GM12878 (cell line): ENCODE measurements at regions not wholly inside any gene's neighbourhood (a gene's known extent, or its start where the extent isn't known, plus 50 kb on each side); places are given as distances from the start of the nearest gene placed in this dataset.

Experiments
- ATAC-seq: fragments of 200-7000 bp; cut with Tn5 transposase; 3 replicates; pipeline ENCODE4 v1.9.1; 2020; ENCODE audit warnings: mild to moderate bottlenecking, moderate library complexity
- BruUV-seq: library from RNA; stranded (reverse); fragments of 400-500 nt; replicated peaks from 2 replicates; lab custom pipeline; 2021; lab: Mats Ljungman, UMichigan
- CTCF ChIA-PET: fragments of 300-600 bp; sonication (Branson Sonifier 250); formaldehyde crosslinking; extraction: SDS; loops from one replicate; lab custom pipeline; 2021; ENCODE audit warnings: inconsistent platforms; lab: Yijun Ruan, JAX
- POLR2A ChIA-PET: fragments of 350-600 bp; formaldehyde crosslinking; extraction: SDS; loops from one replicate; lab custom pipeline; 2021; ENCODE audit warnings: inconsistent platforms; lab: Charles Lee
- RAD21 ChIA-PET: fragments of 300-600 bp; sonication (Branson Sonifier 250); formaldehyde crosslinking; loops from one replicate; lab custom pipeline; 2023; ENCODE audit warnings: antibody characterized with exemption; ENCODE audit not compliant: unreplicated experiment; lab: Charles Lee
- SMC1A ChIA-PET: fragments of 300-600 bp; sonication (Branson Sonifier 250); formaldehyde crosslinking; loops from one replicate; lab custom pipeline; 2023; ENCODE audit not compliant: unreplicated experiment, uncharacterized antibody; lab: Charles Lee
- DNase-seq: peaks from one replicate; pipeline ENCODE4 v3.0.0-alpha.2; 2011; ENCODE audit warnings: low read depth, low spot score
- FAIRE-seq: peaks from 3 replicates; lab custom pipeline; 2011; peaks lifted over from hg19 to GRCh38; lab: Jason Lieb, UNC
- H2AFZ ChIP-seq: 2 replicates; pipeline ENCODE4 v1.6.0; 2011; ENCODE audit warnings: low read depth, low read length, control low read depth; ENCODE audit not compliant: control insufficient read depth
- H3K27ac ChIP-seq: 2 replicates; pipeline ENCODE4 v1.5.1; 2011; ENCODE audit warnings: control low read depth; ENCODE audit not compliant: control insufficient read depth, insufficient read depth
- H3K27me3 ChIP-seq, 2 experiments: replicated peaks in 1 of 2; 2 replicates each; pipeline versions ENCODE4 v1.6.0 to v1.6.1; 2011; ENCODE audit warnings: low read length in 1 of 2; ENCODE audit not compliant: control insufficient read depth in 2 of 2, insufficient read depth in 2 of 2
- H3K36me3 ChIP-seq, 2 experiments: 2 replicates each; pipeline ENCODE4 v1.5.1; 2011; ENCODE audit warnings: low read length in 1 of 2; ENCODE audit not compliant: control insufficient read depth in 2 of 2, insufficient read depth in 2 of 2
- H3K4me1 ChIP-seq: 2 replicates; pipeline ENCODE4 v1.6.1; 2011; ENCODE audit warnings: mild to moderate bottlenecking, low read length, moderate library complexity, mixed read lengths; ENCODE audit not compliant: control insufficient read depth, insufficient read depth
- H3K4me2 ChIP-seq: 2 replicates; pipeline ENCODE4 v1.6.0; 2011; ENCODE audit warnings: control low read depth; ENCODE audit not compliant: control insufficient read depth, insufficient read depth
- H3K4me3 ChIP-seq: fragments of 200-600 bp; sonication (generic); 2 replicates; pipeline ENCODE4 v1.5.1; 2016
- H3K79me2 ChIP-seq: 2 replicates; pipeline ENCODE4 v1.6.0; 2011; ENCODE audit warnings: low read length; ENCODE audit not compliant: control insufficient read depth, insufficient read depth
- H3K9ac ChIP-seq: 2 replicates; pipeline ENCODE4 v1.8.0; 2011; ENCODE audit warnings: low read length, control low read depth, mixed read lengths; ENCODE audit not compliant: control insufficient read depth, insufficient read depth
- H3K9me3 ChIP-seq: replicated peaks from 3 replicates; pipeline ENCODE4 v1.5.1; 2011; ENCODE audit warnings: mild to moderate bottlenecking, low read length; ENCODE audit not compliant: control insufficient read depth, insufficient read depth
- H4K20me1 ChIP-seq: 2 replicates; pipeline ENCODE4 v1.6.0; 2011; ENCODE audit not compliant: control insufficient read depth, insufficient read depth
- ATF7 ChIP-seq: fragments of 450-650 bp; IDR thresholded peaks from 2 replicates; pipeline ENCODE4 v1.6.1; 2016; ENCODE audit warnings: low read depth, mild to moderate bottlenecking
- CHD1 ChIP-seq: IDR thresholded peaks from 2 replicates; pipeline ENCODE4 v1.6.1; 2012; ENCODE audit warnings: low read depth, low read length, improper control_type of control experiment
- ESRRA ChIP-seq: IDR thresholded peaks from 2 replicates; pipeline ENCODE4 v1.6.1; 2012; ENCODE audit warnings: mild to moderate bottlenecking, low read length, improper control_type of control experiment
- FOXK2 ChIP-seq: fragments of 450-650 bp; IDR thresholded peaks from 2 replicates; pipeline ENCODE4 v1.6.1; 2017; ENCODE audit warnings: mild to moderate bottlenecking, moderate library complexity
- GABPA ChIP-seq: IDR thresholded peaks from 2 replicates; pipeline ENCODE4 v1.6.1; 2014; ENCODE audit warnings: antibody characterized with exemption, low read depth, mild to moderate bottlenecking, inconsistent platforms
- JUNB ChIP-seq: IDR thresholded peaks from 2 replicates; pipeline ENCODE4 v1.6.1; 2016; ENCODE audit warnings: antibody characterized with exemption, mild to moderate bottlenecking
- RAD51 ChIP-seq: fragments of 450-650 bp; IDR thresholded peaks from 2 replicates; pipeline ENCODE4 v1.6.1; 2016; ENCODE audit warnings: moderate library complexity, mild to moderate bottlenecking, inconsistent platforms
- RUNX3 ChIP-seq: IDR thresholded peaks from 2 replicates; pipeline ENCODE4 v1.6.1; 2012; ENCODE audit warnings: low read length, inconsistent platforms
- WGBS: methylation state at CpG from one replicate; pipeline ENCODE4 v1.1.6; 2016; ENCODE audit warnings: low lambda C conversion rate; ENCODE audit not compliant: insufficient replicate concordance, insufficient coverage; ENCODE audit errors: missing lambda C conversion rate; 5-methylcytosine and 5-hydroxymethylcytosine counted together
- in situ Hi-C: fragments of 300-500 bp; cut with MboI; formaldehyde crosslinking; loops from 9 replicates; pipeline ENCODE4 v1.14.3; 2018; ENCODE audit warnings: mixed read lengths
- intact Hi-C: fragments of 100-400 bp; cut with micrococcal nuclease; formaldehyde crosslinking; loops from one replicate; pipeline ENCODE4 v1.14.2; 2022; ENCODE audit not compliant: unreplicated experiment
- TF ChIP-seq, protein P1 (sequence below): IDR thresholded peaks from 2 replicates; pipeline ENCODE4 v1.6.1; 2012; ENCODE audit warnings: low read length, inconsistent platforms
- TF ChIP-seq, protein P2 (sequence below): IDR thresholded peaks from 2 replicates; pipeline ENCODE4 v1.6.1; 2012; ENCODE audit warnings: mild to moderate bottlenecking, low read depth, low read length

DNA sequence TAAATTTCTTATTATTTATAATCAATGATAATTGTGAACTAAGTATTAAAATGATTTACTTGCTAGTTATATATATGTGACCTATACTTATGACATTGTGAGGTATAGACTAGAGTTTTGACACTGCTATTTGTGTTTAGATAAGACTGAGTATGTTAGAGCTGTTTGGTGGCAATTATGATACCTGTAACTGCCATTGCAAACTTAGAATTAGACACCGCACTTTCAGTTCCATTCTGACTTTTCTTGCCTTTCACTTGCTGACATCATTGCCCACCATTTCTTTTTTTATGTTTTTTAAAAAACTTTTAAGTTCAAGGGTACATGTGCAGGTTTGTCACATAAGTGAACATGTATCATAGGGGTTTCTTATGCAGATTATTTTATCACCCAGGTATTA, 214.5 kb downstream of the MBL2 start:
- H3K27ac ChIP-seq, result no peak overlapping the region
- ATAC-seq (peak; percentile 67), FAIRE-seq (no peak)
- H3K4me1 ChIP-seq, result no peaks in the 10 kb centered on the region
- CTCF ChIA-PET, result no interaction called here
- RAD21 ChIA-PET, result no interaction called here
- TF ChIP-seq JUNB, result peak; percentile 59
- TF ChIP-seq ATF7, result 0 out of 2 replicates have a peak, but pooled peaks have one; percentile 26
- no peak for TF ChIP-seq CHD1
- TF ChIP-seq RAD51, result no peak
- TF ChIP-seq ESRRA, result no peak
- peak; percentile 40; the same call in 1 of the 2 replicates for TF ChIP-seq RUNX3
- TF ChIP-seq GABPA, result no peak
- TF ChIP-seq, protein P1, sequence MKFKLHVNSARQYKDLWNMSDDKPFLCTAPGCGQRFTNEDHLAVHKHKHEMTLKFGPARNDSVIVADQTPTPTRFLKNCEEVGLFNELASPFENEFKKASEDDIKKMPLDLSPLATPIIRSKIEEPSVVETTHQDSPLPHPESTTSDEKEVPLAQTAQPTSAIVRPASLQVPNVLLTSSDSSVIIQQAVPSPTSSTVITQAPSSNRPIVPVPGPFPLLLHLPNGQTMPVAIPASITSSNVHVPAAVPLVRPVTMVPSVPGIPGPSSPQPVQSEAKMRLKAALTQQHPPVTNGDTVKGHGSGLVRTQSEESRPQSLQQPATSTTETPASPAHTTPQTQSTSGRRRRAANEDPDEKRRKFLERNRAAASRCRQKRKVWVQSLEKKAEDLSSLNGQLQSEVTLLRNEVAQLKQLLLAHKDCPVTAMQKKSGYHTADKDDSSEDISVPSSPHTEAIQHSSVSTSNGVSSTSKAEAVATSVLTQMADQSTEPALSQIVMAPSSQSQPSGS, result 0 out of 2 replicates have a peak, but pooled peaks have one; percentile 27
- TF ChIP-seq FOXK2, result no peak
- TF ChIP-seq, protein P2, sequence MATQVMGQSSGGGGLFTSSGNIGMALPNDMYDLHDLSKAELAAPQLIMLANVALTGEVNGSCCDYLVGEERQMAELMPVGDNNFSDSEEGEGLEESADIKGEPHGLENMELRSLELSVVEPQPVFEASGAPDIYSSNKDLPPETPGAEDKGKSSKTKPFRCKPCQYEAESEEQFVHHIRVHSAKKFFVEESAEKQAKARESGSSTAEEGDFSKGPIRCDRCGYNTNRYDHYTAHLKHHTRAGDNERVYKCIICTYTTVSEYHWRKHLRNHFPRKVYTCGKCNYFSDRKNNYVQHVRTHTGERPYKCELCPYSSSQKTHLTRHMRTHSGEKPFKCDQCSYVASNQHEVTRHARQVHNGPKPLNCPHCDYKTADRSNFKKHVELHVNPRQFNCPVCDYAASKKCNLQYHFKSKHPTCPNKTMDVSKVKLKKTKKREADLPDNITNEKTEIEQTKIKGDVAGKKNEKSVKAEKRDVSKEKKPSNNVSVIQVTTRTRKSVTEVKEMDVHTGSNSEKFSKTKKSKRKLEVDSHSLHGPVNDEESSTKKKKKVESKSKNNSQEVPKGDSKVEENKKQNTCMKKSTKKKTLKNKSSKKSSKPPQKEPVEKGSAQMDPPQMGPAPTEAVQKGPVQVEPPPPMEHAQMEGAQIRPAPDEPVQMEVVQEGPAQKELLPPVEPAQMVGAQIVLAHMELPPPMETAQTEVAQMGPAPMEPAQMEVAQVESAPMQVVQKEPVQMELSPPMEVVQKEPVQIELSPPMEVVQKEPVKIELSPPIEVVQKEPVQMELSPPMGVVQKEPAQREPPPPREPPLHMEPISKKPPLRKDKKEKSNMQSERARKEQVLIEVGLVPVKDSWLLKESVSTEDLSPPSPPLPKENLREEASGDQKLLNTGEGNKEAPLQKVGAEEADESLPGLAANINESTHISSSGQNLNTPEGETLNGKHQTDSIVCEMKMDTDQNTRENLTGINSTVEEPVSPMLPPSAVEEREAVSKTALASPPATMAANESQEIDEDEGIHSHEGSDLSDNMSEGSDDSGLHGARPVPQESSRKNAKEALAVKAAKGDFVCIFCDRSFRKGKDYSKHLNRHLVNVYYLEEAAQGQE, result no peak
- TF ChIP-seq, all 136 proteins: peak for 4
- no peaks in the 10 kb centered on the region for H3K36me3 ChIP-seq
- intact Hi-C loops, result no loop called here
- in situ Hi-C loops, result no loop called here
- POLR2A ChIA-PET, result no interaction called here
- H2AFZ ChIP-seq, result no peak overlapping the region
- SMC1A ChIA-PET, result interaction anchor here (0.8 kb wide), 1 partner anchor 9 kb away, joined by 3 read pairs; no protein-coding TSS in a partner anchor
- H3K27me3 ChIP-seq, result no peaks in the 10 kb centered on the region
- H3K9ac ChIP-seq, result no peak overlapping the region
- H3K4me2 ChIP-seq, result no peak overlapping the region
- H3K79me2 ChIP-seq, result no peaks in the 10 kb centered on the region
- H3K4me3 ChIP-seq, result no peak overlapping the region
- no peaks in the 10 kb centered on the region for H4K20me1 ChIP-seq
- DNase-seq, result no peak
- WGBS, result 48% methylated on average over 1 of the region's 1 CpG
- no TSS peak for BruUV-seq
- H3K9me3 ChIP-seq, result no peaks in the 10 kb centered on the region
